Occipital lobe (tissue), 1 donor: ENCODE measurements at regions not wholly inside any gene's neighbourhood (a gene's known extent, or its start where the extent isn't known, plus 50 kb on each side); places are given as distances from the start of the nearest gene placed in this dataset.
"Not testable (repeated sequence)": the region's sequence is repeated elsewhere in the genome, so short reads cannot be mapped to it uniquely, and the experiment has no call there.

Source experiments
- DNase-seq: peaks from one replicate; lab custom pipeline; 2025; lab: John Stamatoyannopoulos, UW

DNA sequence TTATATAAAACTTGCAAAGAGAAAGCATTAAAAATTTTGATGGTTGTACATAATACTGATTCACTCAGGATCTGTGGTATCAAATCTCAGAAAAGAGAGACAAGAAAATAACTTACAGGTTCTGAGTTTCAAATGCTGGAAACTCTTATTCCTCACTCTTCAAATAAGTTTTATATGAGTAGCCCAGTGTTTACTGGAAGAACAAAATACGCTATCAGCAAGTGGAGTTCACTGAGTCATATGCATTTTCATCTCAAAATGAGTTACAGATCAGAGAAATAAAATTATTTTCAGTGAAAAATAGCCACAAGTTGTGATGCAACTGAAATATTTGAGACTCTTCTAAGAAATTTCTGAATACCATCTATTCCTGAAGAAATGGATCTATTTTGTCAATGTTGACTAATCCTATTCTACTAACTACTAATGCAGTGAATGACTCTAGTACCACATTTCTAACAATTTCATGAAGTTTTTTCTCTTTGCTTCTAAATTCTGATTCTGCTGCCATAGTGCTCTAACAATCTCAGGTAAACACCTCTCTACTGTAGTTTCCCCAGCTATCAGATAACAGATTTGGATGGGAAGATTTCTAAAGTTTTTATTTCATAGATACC, 391.7 kb downstream of the ZEB2 start:
- no peak for DNase-seq

DNA sequence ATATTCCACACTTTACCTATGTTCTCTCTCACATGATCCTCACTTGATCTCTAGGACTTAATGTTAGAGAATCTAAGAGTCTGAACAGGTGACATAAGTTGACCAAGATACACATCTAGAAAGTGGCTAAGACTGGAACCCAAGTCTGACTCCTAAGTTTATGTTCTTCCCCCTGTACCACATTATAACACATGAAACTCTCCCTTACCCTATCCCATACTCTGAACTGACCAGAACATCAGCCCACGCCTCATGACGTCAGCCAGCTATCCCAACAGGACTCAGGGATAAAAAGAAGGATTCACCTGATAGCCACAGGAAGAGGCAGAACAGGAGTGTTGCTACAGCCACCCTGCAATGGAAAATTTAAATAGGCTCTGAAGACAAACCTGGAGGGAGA, 392.2 kb downstream of the ZEB2 start:
- DNase-seq = no peak

DNA sequence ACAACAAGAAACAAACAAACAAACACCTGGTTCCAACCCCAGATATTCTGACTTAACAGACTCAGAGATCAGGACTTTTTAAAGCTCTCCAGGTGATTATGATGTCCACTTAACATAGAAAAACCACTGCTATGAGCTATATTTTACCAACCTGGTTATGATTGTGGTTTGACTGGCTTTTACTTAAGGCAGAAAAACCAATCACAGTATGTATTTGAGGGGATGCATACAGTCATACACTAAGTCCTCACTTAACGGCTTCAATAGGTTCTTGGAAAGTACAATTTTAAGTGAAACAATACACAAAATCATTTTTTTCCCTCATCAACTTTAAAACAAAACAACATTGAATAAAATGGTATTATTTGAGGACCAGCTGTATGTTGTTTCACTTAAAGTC, 393.6 kb downstream of the ZEB2 start:
- no peak for DNase-seq

DNA sequence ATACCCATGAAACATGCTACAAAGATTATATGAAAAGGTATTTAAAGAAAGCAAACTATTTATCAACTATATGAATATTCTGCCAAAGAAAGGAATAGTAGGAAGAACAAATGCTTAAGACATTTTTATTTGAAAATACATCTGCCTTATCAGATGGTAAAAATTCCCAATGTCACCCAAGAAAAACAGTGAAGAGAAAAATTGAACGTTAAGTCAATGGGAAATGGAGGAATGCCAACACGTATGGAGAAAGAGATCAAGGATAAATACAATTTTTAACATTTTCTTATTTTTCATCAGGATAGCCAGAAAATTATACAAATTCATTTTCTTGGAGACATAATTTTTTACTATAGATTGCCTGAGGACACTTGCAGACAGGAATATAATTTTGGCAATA, 394.2 kb downstream of the ZEB2 start:
- no peak for DNase-seq

DNA sequence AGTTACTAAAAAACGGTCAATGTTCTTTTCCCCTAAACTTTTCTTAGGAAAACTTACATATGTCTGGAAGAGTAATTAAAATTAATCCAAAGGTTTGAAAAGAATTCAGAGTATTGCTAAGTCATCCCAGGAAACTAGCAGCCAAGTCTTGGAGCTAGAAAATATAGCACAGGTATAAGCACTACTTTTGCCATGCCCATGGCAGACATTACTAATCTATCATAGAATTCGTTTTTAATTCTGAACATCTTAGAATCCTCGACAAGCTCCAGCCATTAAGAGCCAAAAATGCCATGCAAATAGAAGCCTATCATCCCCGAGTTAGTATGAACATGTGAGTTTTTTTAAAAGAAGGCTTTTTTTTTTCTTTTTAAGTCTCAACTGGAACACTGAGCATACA, 395.0 kb downstream of the ZEB2 start:
- DNase-seq = no peak

DNA sequence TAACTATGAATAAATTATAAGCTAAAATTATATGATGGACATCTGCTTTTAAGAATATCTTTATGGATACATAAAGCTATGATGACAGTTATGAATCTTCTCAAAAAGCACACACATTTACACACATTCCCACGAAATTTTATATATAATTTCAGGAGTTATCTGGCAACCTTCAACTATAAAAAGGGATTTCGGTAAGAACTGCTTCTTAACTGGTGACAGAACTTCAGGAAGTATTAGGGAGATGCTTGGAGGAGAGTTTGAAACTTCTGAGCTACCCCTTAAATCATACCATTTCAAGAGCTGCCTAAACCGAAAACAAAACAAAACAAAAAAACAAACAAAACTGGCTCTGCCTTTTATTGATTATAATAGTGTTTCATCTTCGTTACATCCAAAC, 399.4 kb downstream of the ZEB2 start:
- DNase-seq = no peak

DNA sequence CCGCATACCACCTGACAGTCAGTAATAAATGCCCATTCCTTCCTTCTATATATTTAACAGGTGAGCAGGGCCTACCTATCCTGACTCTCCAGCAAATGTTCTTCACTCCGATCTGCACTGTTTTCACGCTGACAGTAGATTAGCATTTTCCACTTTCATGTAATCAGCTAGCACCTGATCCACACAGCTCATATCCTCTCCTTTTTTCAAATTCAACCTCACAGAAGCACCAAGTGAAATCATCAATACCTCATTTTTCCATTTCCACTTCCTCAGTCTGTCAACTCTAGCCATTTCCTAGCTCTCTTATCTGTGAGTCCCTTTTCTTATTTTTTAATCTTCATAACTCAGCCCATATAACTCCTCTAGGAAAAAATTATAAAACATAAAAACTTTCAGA, 402.8 kb downstream of the ZEB2 start:
- no peak for DNase-seq

DNA sequence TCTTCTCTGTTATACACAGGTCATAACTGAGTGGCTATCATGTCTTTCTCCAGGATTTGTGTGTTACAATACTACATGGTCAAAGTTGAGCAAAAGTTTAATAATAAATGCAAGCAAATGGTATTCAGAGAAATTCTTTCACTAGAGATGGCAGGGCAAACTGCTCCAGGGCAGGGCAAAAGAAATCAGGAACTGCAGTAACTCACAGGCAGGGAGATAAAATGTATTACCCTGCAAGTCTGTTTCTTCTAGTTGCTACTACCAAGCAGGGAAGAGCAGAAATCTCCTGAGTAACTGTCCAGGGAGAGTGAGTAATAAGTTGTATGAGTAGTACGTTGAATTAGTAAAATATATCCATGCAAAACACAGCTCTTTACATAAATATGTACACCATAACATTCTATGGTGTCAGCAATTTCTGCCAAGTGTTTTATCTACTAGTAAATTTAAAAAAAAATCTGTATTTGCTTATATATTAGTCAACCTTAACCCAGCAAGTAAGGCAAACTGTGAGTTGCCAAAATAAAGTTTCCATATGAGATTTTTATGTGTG, 404.1 kb downstream of the ZEB2 start:
- DNase-seq = no peak

DNA sequence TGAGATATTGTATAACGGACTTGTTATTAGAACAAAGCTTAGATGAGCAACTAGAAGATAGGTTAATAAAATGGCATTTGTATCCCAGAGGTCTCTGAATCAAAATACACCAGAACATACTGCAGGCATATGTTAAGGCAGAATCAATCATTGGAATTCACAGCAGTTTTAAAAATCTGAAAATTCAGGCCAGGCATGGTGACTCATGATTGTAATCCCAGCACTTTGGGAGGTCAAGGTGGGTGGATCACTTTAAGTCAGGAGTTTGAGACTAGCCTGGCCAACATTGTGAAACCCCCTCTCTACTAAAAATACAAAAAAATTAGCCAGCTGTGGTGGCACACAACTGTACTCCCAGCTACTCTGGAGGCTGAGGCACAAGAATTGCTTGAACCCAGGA, 405.2 kb downstream of the ZEB2 start:
- DNase-seq = no peak

DNA sequence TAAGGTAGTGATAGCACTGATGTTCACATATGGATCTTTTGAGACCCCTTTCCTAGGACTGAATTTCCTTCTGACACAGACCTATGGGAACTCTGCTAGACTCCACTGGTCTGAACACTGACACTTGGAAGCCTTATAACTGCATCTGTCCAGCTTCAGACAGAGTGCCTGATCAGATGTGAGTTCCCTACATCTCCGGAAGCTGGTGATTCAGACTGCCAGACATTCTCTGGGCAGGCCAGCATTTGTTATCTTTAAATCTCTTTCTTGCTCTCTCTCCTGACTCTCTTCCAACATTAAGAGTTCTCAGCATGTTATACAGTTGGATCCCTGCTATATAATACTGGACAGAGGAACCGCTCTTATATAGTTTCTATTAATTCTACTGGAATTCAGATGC, 408.5 kb downstream of the ZEB2 start:
- no peak for DNase-seq

DNA sequence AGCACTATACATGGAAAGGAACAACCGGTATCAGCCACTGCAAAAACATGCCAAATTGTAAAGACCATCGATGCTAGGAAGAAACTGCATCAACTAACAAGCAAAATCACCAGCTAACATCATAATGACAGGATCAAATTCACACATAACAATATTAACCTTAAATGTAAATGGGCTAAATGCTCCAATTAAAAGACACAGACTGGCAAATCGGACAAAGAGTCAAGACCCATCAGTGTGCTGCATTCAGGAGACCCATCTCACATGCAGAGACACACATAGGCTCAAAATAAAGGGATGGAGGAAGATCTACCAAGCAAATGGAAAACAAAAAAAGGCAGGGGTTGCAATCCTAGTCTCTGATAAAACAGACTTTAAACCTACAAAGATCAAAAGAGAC, 413.8 kb downstream of the ZEB2 start:
- DNase-seq = not testable (repeated sequence)

DNA sequence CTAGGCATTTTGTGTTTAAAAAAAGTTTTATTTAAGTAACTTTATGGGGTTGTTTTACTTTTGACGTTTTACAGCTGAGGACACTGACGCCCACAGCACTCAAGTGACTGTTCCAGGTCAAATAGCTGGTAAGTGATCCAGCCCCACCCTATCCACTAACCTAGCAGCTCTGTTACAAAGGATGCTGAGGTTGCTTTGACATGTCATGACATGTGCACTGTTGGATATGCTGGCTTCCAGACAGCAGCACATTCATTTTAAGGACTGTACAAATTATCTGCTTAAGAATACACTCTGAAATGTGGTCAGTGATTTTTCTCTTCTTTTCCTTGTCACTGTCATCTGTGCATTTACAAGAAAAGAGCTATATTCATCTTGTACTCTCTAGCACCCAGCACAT, 417.5 kb downstream of the ZEB2 start:
- no peak for DNase-seq

DNA sequence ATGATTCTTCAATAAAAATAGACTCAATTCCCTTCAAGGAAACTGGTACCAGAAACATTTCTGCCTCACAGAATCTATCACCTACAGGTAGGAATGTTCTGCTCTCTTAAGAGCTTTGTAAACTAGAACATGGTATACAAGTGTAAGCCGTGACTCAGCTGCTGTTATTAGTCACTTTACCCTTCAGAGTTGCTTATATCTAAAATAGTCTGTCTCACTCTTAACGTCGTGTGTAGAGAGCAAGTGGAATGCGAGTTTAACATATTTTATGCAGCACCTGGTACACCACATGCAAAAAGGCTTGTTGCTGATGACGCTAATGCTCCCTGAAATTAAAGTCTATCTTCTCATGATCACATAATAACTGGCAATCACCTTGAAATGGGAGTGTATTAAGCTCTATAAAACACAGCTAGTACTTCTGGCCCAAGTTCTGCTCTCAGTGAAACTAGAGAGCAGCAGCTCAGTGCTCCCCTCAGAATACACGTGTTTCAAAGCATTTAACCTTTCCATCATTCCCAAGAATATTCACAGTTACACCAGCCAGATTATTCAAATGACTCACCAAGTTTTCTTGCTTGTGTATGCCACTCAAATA, 420.0 kb downstream of the ZEB2 start:
- no peak for DNase-seq

DNA sequence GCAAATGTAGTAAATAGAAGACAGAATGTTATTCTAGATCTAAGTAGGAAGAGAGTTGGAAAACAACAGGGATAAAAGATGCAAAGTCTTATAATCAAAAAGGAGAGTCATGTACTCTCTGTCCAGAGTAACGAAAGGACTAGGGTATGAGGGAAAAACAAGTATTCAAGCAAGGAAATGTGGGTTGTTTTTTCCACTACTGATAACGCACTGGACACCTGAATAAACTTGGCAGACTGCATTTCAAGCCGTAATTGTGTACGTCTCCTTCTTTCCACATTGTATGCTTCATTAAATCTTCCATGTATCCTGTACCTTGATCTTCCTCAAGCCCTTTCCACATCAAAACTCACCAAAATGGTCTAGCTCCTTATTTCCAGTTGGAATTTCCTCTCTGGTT, 420.6 kb downstream of the ZEB2 start:
- no peak for DNase-seq

DNA sequence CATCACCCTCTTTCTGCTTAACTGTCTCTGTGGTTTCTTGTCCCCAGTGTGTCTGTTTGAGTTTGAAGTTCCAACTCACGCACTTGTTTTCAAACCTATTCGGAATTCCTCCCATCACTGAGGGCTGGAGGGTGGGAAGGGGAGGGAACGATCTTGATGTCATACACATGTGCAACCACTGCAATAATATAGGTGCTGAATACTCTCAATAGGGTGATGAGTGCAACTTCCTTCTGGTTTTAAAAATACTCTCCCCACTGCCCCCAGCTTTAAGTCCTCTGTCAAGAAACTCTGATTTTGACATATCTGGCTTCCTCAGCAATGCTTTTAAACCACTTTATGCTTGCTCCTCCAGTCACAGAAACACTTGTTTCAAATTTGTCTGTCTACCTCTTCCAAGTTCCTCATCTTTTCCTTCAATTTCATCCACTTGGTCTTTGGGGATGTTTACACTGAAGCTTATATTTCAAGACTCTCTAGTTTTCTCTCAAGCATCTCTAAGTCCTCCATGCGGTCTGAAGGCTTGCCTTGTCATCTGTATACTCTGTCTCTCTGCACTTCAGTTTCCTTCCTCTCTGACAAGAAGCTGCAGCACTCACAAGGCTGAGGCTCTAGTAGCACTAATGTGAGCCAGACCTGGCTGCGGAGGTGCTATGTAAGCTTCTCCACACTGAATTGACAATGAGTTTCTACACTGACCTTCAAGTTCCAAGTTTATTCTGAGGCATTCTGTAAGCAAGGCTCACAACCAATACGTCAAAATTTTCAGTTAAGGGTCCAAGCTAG, 422.3 kb downstream of the ZEB2 start:
- DNase-seq = no peak

DNA sequence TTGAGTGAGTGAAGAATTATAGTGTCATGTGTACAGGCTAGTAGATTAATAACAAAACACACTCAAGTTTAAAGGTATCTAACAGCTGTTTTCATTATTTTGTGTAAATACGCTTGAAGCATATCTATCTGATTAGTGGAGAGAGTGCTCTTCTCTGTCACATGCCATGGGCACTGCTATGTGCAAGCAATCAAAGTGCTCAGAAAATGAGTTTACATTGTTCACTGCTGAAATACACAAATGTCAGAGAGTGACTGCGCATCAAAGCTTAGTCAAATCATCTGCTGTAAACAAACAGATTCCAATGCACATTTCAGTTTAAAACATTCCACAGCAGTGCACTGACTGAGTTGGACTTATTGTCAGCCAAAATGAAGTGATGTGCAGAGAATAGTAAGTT, 423.4 kb downstream of the ZEB2 start:
- no peak for DNase-seq

DNA sequence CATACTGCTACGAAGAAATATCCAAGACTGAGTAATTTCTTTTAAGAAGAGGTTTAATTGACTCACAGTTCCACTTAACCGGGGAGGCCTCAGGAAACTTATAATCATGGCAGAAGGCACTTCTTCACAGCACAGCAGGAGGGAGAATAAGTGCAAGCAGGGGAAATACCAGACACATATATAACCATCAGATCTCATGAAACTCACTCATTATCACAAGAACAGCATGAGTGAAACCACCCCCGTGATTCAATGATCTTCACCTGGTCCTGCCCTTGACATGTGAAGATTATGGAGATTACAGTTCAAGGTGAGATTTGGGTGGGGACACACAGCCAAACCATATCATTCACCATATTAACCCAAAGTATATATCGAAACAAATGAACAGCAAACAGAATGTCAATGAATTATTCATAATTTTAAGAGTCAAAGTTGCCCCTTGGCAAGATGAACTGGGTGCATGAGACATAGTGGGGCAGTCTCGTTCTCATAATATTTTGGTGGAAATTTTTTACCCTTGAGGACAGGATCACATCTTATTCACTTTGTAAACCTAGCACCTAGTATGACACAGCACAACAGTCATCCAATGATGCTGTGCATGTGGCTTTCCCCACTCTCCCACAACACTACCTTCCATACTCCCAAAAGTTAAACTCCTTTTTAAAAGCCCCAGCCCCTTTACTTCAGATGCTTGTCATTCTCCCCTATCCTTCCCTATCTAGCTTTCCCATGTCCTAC, 425.3 kb downstream of the ZEB2 start:
- no peak for DNase-seq

DNA sequence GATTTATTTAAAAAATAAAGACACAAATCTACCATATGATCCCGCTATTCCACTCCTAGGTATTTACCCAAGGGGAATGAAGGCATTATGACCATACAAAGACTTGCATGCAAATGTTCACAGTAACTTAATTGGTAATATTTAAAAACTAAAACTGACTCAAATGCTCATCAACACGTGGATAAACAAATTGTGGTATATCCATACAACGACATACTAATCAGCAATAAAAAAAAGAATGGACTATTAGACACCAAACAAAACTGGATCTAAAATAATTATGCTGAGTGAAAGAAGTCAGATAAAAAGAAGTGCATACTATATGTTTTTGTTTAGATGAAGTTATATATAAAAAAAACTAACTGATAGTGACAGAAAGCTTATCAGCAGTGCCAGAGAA, 428.3 kb downstream of the ZEB2 start:
- DNase-seq = no peak

DNA sequence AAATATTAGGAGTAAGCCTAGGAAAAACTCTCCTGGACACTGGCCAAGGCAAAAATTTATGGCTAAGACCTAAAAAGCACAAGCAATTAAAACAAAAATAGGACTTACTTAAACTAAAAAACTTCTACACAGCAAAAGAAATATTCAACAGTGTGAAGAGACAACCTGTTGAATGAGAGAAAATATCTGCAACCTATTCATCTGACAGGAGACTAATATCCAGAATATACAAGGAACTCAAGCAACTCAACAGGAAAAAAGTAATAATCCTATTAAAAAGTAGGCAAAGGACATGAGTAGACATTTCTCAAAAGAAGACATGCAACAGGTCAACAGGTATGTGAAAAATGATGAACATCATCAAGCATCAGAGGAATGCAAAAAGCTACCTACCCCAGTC, 431.1 kb downstream of the ZEB2 start:
- no peak for DNase-seq

DNA sequence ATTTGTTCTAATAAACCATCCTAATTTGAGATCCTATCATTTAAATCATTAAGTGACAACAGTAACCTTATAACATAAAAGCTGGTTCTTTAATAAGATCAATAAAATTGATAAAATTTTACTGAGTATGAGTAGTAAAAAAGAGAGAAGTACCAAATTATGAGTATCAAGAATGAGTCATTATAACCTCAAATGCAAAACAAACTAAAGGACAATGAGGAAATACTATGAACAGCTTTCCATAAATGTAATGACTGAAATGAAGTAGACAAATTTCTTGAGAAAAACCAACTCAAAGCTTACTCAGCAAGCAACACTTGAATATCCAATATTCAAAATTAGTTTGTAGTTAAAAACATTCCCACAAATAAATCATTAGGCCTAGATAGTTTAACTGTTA, 433.0 kb downstream of the ZEB2 start:
- DNase-seq = no peak

DNA sequence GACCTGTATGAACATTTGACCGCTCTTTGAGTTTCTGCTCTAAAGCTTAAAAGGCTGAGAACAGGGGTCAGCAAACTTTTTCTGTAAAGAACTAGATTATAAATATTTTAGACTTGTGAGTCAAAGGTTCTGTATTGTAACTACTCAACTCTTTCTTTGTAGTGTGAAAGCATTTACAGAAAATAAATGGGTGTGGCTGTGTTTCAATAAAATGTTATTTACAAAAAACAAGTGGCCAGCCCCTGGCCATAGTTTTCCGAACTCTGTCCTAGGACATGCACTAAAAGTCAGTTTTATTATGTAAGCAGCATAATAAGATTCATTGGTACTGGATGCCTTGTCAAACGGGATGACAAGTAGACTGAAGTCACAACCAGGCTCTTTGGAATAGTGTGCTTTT, 434.9 kb downstream of the ZEB2 start:
- DNase-seq = no peak

DNA sequence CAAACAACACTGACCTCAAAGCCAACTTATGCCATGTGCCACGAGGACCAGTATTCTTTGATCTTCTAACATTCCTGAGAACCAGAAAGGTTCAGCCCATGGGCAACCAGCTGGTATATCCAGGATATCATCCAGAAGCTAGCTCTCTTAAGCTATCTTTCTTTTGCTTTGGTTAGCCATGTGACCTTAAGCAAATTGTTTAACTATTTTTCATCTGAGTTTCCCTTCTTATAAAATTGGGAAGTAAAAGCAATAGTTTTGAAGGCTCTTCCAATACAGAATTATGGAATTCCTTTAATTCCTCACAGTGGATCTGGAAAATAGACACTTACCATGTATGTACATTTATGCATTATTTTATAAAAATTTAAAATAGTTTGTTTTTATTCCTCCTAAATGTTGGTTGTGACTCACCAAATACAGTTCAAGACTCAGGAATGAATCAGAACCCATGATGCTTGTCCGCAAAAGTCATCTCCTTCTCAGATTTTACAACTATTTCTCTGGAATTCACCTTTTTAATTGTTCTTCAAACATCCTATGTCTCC, 435.7 kb downstream of the ZEB2 start:
- no peak for DNase-seq
